HG02588 (cell line): ENCODE measurements at regions not wholly inside any gene's neighbourhood (a gene's known extent, or its start where the extent isn't known, plus 50 kb on each side); places are given as distances from the start of the nearest gene placed in this dataset.
A peak's percentile ranks its signal among the peaks of the same experiment; 100 is the strongest.
"Not testable (repeated sequence)": the region's sequence is repeated elsewhere in the genome, so short reads cannot be mapped to it uniquely, and the experiment has no call there.

ENCODE experiments used
- ATAC-seq: cut with Tn5 transposase; IDR thresholded peaks from one replicate; pipeline ENCODE4 v1.9.1; 2021; ENCODE audit warnings: mild to moderate bottlenecking, moderate library complexity; ENCODE audit not compliant: unreplicated experiment

- no peak for ATAC-seq
Measured at GRCh38 chr5:10018201-10019069, 231.3 kb downstream of the ATPSCKMT start.

- ATAC-seq, result no peak
Measured at GRCh38 chr5:10017786-10018185, 231.9 kb downstream of the ATPSCKMT start.

- not testable (repeated sequence) for ATAC-seq
Measured at GRCh38 chr5:10016559-10016958, 233.1 kb downstream of the ATPSCKMT start.

- ATAC-seq, result not testable (repeated sequence)
Measured at GRCh38 chr5:10015681-10016080, 234.0 kb downstream of the ATPSCKMT start.

GRCh38 chr5:10009802-10010201, 239.9 kb downstream of the ATPSCKMT start:
- no peak for ATAC-seq

GRCh38 chr5:9987101-9987500, 262.6 kb downstream of the ATPSCKMT start:
- ATAC-seq, result no peak

- no peak for ATAC-seq
Measured at GRCh38 chr5:9977070-9977469, 272.6 kb downstream of the ATPSCKMT start.

- no peak for ATAC-seq
Measured at GRCh38 chr5:9976621-9977020, 273.1 kb downstream of the ATPSCKMT start.

- ATAC-seq, result no peak
Measured at GRCh38 chr5:9972059-9972458, 277.6 kb downstream of the ATPSCKMT start.

- ATAC-seq, result no peak
Measured at GRCh38 chr5:9971301-9971700, 278.4 kb downstream of the ATPSCKMT start.

GRCh38 chr5:9958914-9959313, 290.8 kb downstream of the ATPSCKMT start:
- no peak for ATAC-seq

GRCh38 chr5:9957214-9957613, 292.5 kb downstream of the ATPSCKMT start:
- ATAC-seq, result no peak

- no peak for ATAC-seq
Measured at GRCh38 chr5:9956725-9957124, 293.0 kb downstream of the ATPSCKMT start.

- no peak for ATAC-seq
Measured at GRCh38 chr5:9955586-9955985, 294.1 kb downstream of the ATPSCKMT start.

GRCh38 chr5:9954869-9955268, 294.8 kb downstream of the ATPSCKMT start:
- no peak for ATAC-seq

- no peak for ATAC-seq
Measured at GRCh38 chr5:9953691-9954090, 296.0 kb downstream of the ATPSCKMT start.

- ATAC-seq, result no peak
Measured at GRCh38 chr5:9951865-9952516, 297.7 kb downstream of the ATPSCKMT start.

GRCh38 chr5:9947944-9948343, 301.7 kb downstream of the ATPSCKMT start:
- no peak for ATAC-seq

- peak; percentile 45 for ATAC-seq
Measured at GRCh38 chr5:9947225-9947714, 302.4 kb downstream of the ATPSCKMT start.

- ATAC-seq, result no peak
Measured at GRCh38 chr5:9932770-9933169, 302.6 kb upstream of the TAS2R1 start.

GRCh38 chr5:9930156-9930555, 300.0 kb upstream of the TAS2R1 start:
- ATAC-seq, result no peak

- no peak for ATAC-seq
Measured at GRCh38 chr5:9928326-9928725, 298.2 kb upstream of the TAS2R1 start.
